GM19328 (cell line): ENCODE measurements at regions not wholly inside any gene's neighbourhood (a gene's known extent, or its start where the extent isn't known, plus 50 kb on each side); places are given as distances from the start of the nearest gene placed in this dataset.
"Not testable (repeated sequence)": the region's sequence is repeated elsewhere in the genome, so short reads cannot be mapped to it uniquely, and the experiment has no call there.

Experiments used
- ATAC-seq: cut with Tn5 transposase; IDR thresholded peaks from one replicate; pipeline ENCODE4 v1.9.1; 2021; ENCODE audit warnings: mild to moderate bottlenecking, moderate library complexity; ENCODE audit not compliant: unreplicated experiment

- no peak for ATAC-seq
Measured at GRCh38 chr1:104636581-104636980, 886.9 kb downstream of the AMY1C start.

GRCh38 chr1:104646233-104646632, 896.5 kb downstream of the AMY1C start:
- no peak for ATAC-seq

- ATAC-seq: no peak
Measured at GRCh38 chr1:104648269-104648691, 898.6 kb downstream of the AMY1C start.

GRCh38 chr1:104664374-104664773, 914.7 kb downstream of the AMY1C start:
- ATAC-seq: not testable (repeated sequence)

GRCh38 chr1:104665300-104665699, 915.6 kb downstream of the AMY1C start:
- no peak for ATAC-seq

- no peak for ATAC-seq
Measured at GRCh38 chr1:104671684-104672353, 922.1 kb downstream of the AMY1C start.

- no peak for ATAC-seq
Measured at GRCh38 chr1:104699433-104699832, 949.7 kb downstream of the AMY1C start.

GRCh38 chr1:104702731-104703130, 953.0 kb downstream of the AMY1C start:
- no peak for ATAC-seq

- no peak for ATAC-seq
Measured at GRCh38 chr1:104706631-104707147, 957.0 kb downstream of the AMY1C start.

- no peak for ATAC-seq
Measured at GRCh38 chr1:104718752-104719151, 969.1 kb downstream of the AMY1C start.

GRCh38 chr1:104720741-104721140, 971.0 kb downstream of the AMY1C start:
- no peak for ATAC-seq

- no peak for ATAC-seq
Measured at GRCh38 chr1:104726917-104727316, 977.2 kb downstream of the AMY1C start.

- ATAC-seq: no peak
Measured at GRCh38 chr1:104733866-104734265, 984.2 kb downstream of the AMY1C start.

GRCh38 chr1:104745875-104746274, 996.2 kb downstream of the AMY1C start:
- no peak for ATAC-seq

GRCh38 chr1:104746994-104747393, 997.3 kb downstream of the AMY1C start:
- ATAC-seq: no peak

- ATAC-seq: peak; percentile 96
Measured at GRCh38 chr1:104760017-104760416, 1010.3 kb downstream of the AMY1C start.

- ATAC-seq: no peak
Measured at GRCh38 chr1:104761961-104762570, 1012.4 kb downstream of the AMY1C start.

GRCh38 chr1:104765085-104765484, 1015.4 kb downstream of the AMY1C start:
- ATAC-seq: peak; percentile 57

GRCh38 chr1:104768466-104768865, 1018.8 kb downstream of the AMY1C start:
- ATAC-seq: no peak

GRCh38 chr1:104780470-104781078, 1030.9 kb downstream of the AMY1C start:
- ATAC-seq: no peak

GRCh38 chr1:104785575-104786187, 1036.0 kb downstream of the AMY1C start:
- ATAC-seq: no peak
